KMS-11 (cell line): ENCODE measurements at regions not wholly inside any gene's neighbourhood (a gene's known extent, or its start where the extent isn't known, plus 50 kb on each side); places are given as distances from the start of the nearest gene placed in this dataset.
"Not testable (repeated sequence)": the region's sequence is repeated elsewhere in the genome, so short reads cannot be mapped to it uniquely, and the experiment has no call there.

Source experiments
- H2AFZ ChIP-seq: fragments of 200-600 bp; sonication (generic); 2 replicates; pipeline ENCODE4 v1.6.1; 2016; ENCODE audit warnings: antibody characterized with exemption, mixed run types, low read depth
- H3K27ac ChIP-seq: fragments of 200-600 bp; sonication (generic); 2 replicates; pipeline ENCODE4 v1.6.1; 2016; ENCODE audit warnings: mild to moderate bottlenecking, mixed run types
- H3K27me3 ChIP-seq: fragments of 200-600 bp; sonication (generic); 2 replicates; pipeline ENCODE4 v1.6.1; 2017; ENCODE audit warnings: mild to moderate bottlenecking, low read depth, mixed run types, moderate library complexity; ENCODE audit not compliant: insufficient read depth
- H3K36me3 ChIP-seq: fragments of 200-600 bp; sonication (generic); 2 replicates; pipeline ENCODE4 v1.6.1; 2017; ENCODE audit warnings: mild to moderate bottlenecking, mixed run types; ENCODE audit not compliant: insufficient read depth
- H3K4me1 ChIP-seq: fragments of 200-600 bp; sonication (generic); 2 replicates; pipeline ENCODE4 v1.6.1; 2016; ENCODE audit warnings: mild to moderate bottlenecking, low read depth, mixed run types; ENCODE audit not compliant: poor library complexity, severe bottlenecking
- H3K4me2 ChIP-seq: fragments of 200-600 bp; sonication (generic); 2 replicates; pipeline ENCODE4 v1.7.0; 2016; ENCODE audit warnings: mild to moderate bottlenecking, mixed run types
- H3K4me3 ChIP-seq: fragments of 200-600 bp; sonication (generic); IDR thresholded peaks from 2 replicates; pipeline ENCODE4 v1.6.1; 2017; ENCODE audit warnings: low read depth, low read length, mixed read lengths; ENCODE audit not compliant: insufficient read depth
- H3K79me2 ChIP-seq: fragments of 200-600 bp; sonication (generic); 2 replicates; pipeline ENCODE4 v1.6.1; 2016; ENCODE audit warnings: low read depth, mixed run types; ENCODE audit not compliant: insufficient read depth
- H3K9ac ChIP-seq: fragments of 200-600 bp; sonication (generic); 2 replicates; pipeline ENCODE4 v1.6.1; 2016; ENCODE audit warnings: mild to moderate bottlenecking, mixed run types
- H4K20me1 ChIP-seq: fragments of 200-600 bp; sonication (generic); 2 replicates; pipeline ENCODE4 v1.6.1; 2016; ENCODE audit warnings: mild to moderate bottlenecking, mixed run types; ENCODE audit not compliant: insufficient read depth
- CTCF ChIP-seq: fragments of 200-600 bp; sonication (generic); conservative IDR thresholded peaks from 2 replicates; pipeline ENCODE4 v1.6.1; 2017; ENCODE audit warnings: low read depth, mild to moderate bottlenecking, antibody characterized with exemption, low read length, moderate library complexity, mixed read lengths

- no peak for TF ChIP-seq CTCF
- Histone ChIP-seq H3K27ac (no peak overlapping the region), H3K79me2 (no peaks in the 10 kb centered on the region), H3K4me3 (no peak overlapping the region), H3K36me3 (no peaks in the 10 kb centered on the region), H3K27me3 (no peaks in the 10 kb centered on the region), H3K4me2 (no peak overlapping the region), H3K4me1 (no peaks in the 10 kb centered on the region), H4K20me1 (no peaks in the 10 kb centered on the region), H3K9ac (no peak overlapping the region), H2AFZ (no peak overlapping the region)
Observed at GRCh38 chr16:52117171-52117570, 429.8 kb downstream of the TOX3 start.

- H3K27me3 ChIP-seq = no peaks in the 10 kb centered on the region
- H3K4me1 ChIP-seq = no peaks in the 10 kb centered on the region
- no peak overlapping the region for H3K4me2 ChIP-seq
- no peak overlapping the region for H3K9ac ChIP-seq
- no peak for TF ChIP-seq CTCF
- H4K20me1 ChIP-seq = no peaks in the 10 kb centered on the region
- no peaks in the 10 kb centered on the region for H3K79me2 ChIP-seq
- no peak overlapping the region for H3K4me3 ChIP-seq
- no peak overlapping the region for H3K27ac ChIP-seq
- no peak overlapping the region for H2AFZ ChIP-seq
- no peaks in the 10 kb centered on the region for H3K36me3 ChIP-seq
Observed at GRCh38 chr16:52114379-52114778, 432.6 kb downstream of the TOX3 start.

GRCh38 chr16:52113533-52114183 is 433.3 kb downstream of the TOX3 start:
- no peak for TF ChIP-seq CTCF
- no peak overlapping the region for H3K4me3 ChIP-seq
- H3K79me2 ChIP-seq = no peaks in the 10 kb centered on the region
- H3K9ac ChIP-seq = no peak overlapping the region
- H2AFZ ChIP-seq = no peak overlapping the region
- no peak overlapping the region for H3K27ac ChIP-seq
- H3K36me3 ChIP-seq = no peaks in the 10 kb centered on the region
- no peak overlapping the region for H3K4me2 ChIP-seq
- H3K4me1 ChIP-seq = no peaks in the 10 kb centered on the region
- H3K27me3 ChIP-seq = no peaks in the 10 kb centered on the region
- H4K20me1 ChIP-seq = no peaks in the 10 kb centered on the region

- H3K36me3 ChIP-seq, H3K9ac ChIP-seq, H3K4me3 ChIP-seq: not testable (repeated sequence)
Observed at GRCh38 chr16:52104993-52105392, 441.9 kb downstream of the TOX3 start.

GRCh38 chr16:52103791-52104190 is 443.2 kb downstream of the TOX3 start:
- Histone ChIP-seq H3K36me3 (no peaks in the 10 kb centered on the region), H3K27me3 (no peaks in the 10 kb centered on the region), H2AFZ (no peak overlapping the region), H3K4me2 (no peak overlapping the region), H3K4me3 (no peak overlapping the region), H3K27ac (no peak overlapping the region), H3K9ac (no peak overlapping the region), H3K4me1 (no peaks in the 10 kb centered on the region), H3K79me2 (no peaks in the 10 kb centered on the region), H4K20me1 (no peaks in the 10 kb centered on the region)
- TF ChIP-seq CTCF = no peak

More at GRCh38 chr16:52104993-52105392, 441.9 kb downstream of the TOX3 start:
- not testable (repeated sequence) for H3K27ac ChIP-seq, H3K79me2 ChIP-seq, H2AFZ ChIP-seq, H4K20me1 ChIP-seq, H3K27me3 ChIP-seq, H3K4me2 ChIP-seq, H3K4me1 ChIP-seq
